HG02938 (cell line): ENCODE measurements at regions not wholly inside any gene's neighbourhood (a gene's known extent, or its start where the extent isn't known, plus 50 kb on each side); places are given as distances from the start of the nearest gene placed in this dataset.
"Not testable (repeated sequence)": the region's sequence is repeated elsewhere in the genome, so short reads cannot be mapped to it uniquely, and the experiment has no call there.

Source experiments
- ATAC-seq: cut with Tn5 transposase; IDR thresholded peaks from one replicate; pipeline ENCODE4 v1.9.1; 2021; ENCODE audit warnings: mild to moderate bottlenecking, moderate library complexity; ENCODE audit not compliant: unreplicated experiment

DNA sequence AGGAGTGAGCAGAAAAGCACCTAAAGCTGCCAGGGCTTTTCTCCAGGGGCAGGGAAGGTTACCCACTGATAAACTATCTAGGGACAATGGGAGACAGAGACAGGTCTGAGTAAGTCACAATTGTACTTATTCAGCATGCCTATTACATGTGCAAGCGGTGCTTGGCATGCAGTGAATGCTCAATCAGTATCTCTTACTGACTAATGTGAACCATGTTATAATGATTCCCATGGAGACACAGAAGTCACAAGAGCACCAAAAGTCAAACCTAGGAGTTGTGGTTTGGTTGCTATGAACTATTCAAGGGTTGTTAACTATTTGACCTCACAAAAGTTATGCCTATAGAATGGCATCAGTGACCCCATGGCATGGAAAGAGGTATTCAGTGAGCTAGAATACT lies 50.0 kb upstream of the RASGRP1 start:
- ATAC-seq = no peak

DNA sequence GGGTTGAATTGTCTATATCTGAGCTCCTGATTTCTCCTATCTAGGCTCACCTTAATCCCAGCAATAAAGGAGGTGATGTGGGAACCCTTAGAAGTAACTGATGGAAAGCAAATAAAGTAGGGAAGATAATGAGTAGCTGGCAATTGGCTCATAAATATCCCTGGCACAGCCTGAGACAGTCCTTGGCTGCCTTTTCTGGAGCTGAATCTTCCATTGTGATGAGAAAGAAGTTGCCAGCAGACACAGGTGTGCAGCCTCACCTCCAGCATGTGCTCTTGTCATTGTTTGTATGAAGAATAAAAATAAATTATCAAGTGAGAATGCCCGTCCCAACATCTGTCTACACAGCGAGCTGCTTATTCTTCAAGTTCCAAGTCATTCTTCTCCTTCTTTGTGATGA lies 53.2 kb upstream of the RASGRP1 start:
- no peak for ATAC-seq

DNA sequence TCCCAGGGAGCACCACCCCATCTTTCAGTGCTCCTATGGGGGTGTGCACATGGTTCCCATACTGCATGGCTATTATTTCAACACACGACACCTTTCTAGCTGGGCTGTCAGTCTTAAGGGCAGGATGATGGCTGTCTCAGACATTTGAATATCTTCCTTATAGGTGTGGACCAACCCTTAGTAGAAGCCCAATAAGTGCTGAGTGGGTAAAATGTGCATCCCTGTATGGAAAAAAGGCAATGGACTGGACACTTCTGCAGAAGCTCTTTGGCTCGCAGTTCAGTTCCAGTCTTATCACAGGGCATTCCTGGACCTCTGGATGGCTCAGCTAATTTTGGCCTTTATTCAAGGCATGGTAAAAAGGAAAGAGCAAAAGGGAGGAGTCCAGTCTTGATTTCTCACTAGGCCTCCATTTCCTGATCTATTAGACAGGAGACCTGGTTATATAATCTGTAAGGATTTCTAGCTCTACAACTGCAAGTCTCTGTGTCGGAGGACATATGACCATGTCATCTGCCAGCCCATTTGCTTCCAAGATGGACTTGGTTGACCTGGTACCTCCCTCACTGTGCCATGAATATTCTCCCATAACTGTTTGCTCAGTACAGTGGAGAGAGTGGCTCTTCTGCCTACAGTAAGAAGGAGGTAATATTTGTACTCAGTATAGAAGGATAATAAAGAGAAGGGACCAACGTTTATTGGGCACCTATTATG lies 53.8 kb upstream of the RASGRP1 start:
- no peak for ATAC-seq

DNA sequence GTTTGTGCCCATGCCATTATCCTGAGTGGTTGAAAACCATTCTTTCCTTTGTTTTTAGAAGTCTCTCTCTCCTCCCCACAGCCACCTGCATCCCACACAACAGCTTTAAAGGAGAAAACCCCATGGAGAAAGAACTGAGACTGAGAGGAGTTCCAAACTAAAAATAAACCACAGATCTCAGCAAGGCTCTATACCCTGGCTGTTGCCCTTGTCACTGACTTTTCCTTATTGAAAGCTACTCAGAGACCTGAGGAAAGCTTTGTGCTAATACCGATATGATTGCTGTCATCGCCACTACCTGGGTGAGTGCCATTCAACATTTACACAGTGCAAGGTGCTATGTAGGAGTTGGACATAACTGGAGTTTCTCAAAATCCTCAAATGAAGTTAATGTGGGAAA lies 55.5 kb upstream of the RASGRP1 start:
- no peak for ATAC-seq

DNA sequence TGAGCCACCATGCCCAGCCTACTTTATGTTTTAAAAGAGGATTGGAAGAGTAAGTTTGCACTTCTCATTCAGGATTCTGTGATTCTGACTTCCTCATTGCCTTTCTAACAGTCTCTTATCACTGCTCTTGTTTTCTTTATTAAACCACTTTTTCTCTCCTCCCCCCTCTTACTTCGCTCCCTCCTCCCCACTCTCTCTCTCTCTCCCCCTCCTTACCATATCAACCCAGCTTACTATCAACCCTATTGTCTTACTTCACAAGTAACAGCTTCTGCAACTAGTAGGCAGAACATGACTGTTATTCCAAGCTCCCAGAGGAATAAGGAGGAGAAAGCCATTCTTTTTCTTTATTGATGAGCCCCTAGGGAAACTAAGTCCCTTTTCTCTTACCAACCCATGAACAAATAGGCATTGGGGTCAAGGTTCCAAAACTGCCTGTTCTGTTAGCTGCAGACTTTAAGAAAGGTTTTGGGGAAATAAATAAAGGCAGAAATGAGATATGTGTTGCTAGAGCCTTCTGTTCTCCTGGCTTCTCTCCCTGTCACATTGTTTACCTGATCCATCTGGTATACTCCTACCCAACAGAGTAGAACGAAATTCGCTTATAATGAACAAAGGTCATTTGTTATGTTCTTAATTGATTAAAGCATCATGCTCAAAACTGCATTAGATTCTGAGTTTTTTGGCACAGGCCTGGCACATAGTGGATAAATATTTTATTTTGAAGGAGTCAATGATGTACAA lies 56.4 kb upstream of the RASGRP1 start:
- no peak for ATAC-seq

DNA sequence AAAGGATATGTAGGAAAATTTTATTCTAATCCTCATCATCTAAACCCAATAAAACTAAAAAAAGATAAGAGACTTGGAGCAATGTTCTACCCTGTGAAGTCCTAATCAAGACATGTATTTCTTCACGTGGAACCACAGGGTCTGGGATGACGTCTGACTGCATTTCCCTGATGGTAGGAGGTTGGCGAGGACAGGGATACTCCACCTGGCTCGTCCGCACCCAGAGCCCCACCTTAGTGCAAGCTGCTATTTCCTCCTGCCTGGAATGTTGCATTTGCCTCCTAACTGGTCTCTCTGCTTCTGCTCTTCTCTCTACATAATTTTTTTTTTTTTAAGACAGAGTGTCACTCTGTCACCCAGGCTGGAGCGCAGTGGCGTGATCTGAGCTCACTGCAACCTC lies 57.7 kb upstream of the RASGRP1 start:
- ATAC-seq = no peak

DNA sequence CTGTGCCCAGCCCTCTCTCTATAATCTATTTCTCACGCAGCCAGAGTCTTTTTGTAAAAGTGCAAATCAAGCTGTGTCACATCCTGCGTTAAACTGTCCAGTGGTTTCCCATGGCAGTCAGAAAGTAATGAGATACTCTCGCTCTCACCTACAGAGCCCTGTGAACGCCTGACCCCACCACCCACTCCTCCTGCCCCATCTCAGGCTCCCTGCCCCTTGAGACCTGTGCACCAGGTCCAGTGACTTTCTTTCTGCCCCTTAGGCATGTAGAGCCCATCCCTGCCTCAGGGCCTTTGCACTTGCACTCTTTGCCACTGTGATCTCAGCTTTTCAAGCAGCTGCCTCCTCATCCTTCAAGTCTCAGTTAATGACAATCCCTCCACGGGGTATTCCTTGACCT lies 58.3 kb upstream of the RASGRP1 start:
- no peak for ATAC-seq

DNA sequence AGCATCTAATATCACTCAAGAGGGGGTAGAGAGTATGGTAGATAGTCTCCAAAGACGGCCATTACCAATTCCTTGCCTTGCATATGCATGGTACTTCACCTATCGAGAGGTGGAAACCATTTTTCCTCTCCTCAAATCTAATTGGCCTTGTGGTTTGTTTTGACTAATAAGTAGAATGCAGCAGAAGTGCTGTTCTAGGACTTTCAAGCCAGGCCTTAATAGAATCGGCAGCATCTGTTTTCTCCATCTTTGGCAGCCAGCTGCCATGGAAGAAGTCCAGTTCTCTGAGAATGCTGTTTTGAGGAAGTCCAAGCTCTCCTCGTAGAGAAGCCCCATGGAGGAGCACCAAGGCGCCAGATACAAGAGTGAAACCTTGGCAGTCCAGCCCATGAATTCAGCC lies 59.1 kb upstream of the RASGRP1 start:
- ATAC-seq = no peak

DNA sequence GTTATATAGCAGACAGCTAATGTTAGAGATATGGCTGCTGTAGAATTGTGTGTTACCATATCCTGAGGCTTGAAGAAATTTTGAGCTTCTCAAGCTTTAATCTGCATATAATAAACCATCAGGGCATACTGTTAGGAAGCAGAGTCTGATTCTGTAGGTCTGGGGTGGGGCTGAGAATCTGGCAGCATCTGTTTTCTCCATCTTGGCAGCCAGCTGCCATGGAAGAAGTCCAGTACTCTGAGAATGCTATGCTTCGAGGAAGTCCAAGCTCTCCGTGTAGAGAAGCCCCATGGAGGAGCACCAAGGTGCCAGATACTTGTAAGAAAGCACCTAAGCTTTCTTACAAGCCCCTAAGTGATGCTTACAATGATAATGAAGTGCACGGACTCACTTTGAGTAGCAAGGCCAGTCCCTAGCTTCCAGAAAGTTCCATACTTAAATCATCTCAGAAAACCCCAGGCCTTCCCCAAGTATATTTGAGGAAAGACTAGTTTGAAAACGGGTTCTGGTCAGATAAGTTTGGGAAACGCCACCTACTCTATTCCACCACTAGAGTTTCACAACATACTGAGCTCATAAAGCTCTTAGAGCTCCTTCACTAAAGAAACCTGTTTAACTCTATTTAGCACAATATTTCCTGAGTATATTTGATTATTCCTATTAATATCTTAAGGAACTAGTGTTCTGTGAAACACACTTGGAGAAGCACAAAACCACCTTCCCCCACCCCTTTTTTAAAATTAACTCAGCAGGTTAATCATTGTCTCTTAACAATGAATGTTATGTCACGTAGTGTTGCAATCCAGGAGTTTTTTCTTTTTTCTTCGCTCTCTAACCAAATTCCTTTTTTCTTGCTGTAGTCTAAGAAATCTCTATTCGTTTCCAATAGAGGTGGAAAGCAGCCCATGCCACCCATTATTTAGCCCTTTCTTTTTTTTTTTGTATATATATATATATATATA lies 59.9 kb upstream of the RASGRP1 start:
- no peak for ATAC-seq

DNA sequence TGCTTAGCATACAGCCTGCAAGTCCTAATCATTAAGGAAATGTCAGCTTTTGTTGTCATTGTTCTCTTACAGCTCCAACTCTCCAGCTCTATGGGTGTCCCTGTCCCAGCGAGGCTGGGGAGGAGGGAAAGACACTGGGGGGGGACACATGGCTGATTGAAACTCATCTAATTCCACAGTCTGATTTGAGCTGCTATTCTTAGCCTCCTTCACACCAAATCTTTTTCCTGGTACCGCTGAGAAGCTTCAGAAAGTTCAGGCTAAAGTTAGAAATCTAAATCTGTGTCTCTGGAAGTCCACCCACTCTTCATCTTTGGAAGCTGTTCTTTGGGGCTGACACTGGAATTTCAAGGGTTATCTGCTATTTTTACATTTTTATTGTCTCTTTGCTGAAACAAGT lies 61.3 kb upstream of the RASGRP1 start:
- ATAC-seq = no peak

DNA sequence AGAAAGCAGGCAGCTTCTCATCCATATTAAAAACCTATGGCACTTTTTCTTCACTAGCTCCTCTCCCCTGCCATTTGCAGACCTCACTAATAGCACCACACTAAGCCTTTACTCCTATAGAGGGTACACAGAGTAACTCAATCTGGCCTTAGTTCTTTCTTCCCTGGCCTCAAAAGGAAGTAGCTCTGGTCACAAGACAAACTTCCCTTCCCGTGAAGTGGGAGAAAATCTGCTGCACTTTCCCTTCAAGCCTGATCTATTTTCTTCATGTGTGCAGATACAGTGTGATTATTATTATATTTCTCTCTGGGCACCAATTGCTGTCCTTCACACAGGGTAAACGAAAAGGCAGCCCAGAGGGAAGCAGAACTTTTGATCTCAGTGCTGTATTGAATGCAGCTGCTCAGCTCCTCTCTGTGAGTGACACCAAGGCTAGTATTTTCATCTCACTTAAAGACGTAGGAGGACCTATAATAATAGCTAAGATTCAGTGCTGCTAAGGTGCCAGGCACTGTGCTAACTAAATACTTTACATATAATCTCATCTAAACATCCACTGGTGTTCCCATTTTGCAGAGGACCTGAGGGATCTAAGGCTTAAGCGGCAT lies 61.9 kb upstream of the RASGRP1 start:
- ATAC-seq = no peak

DNA sequence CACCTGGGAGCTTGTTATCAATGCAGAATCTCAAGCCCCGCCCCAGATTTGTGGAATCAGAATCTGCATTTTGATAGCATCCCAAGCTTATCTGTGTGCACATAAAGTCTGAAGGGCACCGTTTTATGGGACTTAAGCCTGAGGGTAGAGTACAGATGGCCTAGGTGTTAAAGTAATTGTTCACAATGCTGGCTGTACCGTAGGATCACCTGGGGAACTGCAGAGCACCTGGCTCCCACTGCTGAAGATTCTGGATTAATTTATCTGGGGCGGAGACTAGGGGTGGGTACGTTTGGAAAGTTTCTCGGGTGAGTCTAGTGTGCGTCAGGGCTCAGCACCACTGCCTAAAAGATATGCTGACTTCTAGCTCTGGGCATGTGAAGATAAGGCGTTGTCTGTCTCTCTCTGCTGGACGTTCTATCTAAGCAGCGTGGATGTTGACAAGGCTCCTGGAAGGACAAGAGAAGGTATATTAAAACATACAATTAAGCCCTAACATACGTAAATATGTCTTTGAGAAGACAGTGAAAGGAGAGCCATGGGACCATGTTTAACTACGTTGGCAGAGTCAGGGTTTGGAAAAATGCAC lies 63.2 kb upstream of the RASGRP1 start:
- no peak for ATAC-seq

DNA sequence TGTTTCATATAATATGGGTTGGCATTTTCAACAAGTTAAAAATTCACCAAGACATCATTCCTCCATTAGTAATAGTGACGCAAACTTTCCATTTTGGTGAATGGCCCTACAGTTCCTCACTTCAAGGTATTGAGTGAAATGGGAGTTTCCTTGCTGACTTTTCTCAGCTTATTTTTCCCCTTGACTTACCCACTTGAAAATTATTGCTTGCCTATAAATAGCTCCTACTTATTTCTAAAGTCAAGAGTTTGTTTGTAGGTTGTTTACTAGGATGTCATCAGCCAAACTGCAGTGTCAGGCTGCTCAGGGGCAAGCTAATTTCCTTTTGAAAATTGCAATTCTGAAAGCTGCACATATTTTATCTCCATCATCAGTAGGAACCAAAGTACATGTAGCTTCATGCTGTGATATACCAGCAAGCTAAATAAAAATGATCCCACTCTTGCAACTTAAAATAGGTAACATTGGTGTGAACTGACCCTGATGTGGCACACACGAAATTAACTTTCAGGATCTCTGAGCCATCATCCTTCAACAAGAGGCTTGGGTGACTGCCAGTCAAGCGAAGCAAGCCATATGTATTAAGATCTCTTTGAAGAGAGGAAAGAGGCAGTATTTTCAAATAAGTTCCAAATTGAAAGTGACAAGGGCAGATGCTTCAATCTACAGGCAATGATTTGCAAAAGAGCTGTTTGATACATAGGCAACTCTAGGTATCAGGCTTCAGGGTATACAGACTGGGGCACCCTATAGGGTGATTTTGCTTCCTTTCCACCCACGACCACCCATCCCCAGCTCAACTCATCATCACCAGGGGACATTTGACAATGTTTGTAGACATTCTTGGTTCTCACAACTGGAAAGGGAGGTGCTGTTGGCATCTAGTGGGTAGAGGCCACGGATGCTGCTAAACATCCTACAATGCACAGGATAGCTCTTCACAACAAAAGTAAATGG lies 66.8 kb upstream of the RASGRP1 start:
- no peak for ATAC-seq

DNA sequence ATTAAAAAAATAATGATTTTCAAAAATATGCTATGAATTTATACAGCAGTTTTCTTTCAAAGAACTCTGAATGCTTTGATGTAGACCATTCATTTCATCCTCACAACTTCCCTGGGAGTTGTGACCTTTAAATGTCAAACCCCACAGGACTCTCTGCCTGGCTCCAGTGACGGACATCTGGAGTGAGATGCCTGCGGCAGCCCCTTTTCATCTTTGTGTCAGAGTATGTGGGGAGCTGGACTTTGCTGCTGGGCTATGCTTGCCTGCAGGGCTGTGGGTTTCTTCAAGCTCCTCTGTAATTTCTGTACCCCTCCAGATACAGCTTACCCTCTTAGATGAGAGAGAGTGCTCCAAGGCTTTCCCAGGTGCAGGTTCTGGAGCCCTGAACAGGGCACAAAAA lies 70.6 kb upstream of the RASGRP1 start:
- ATAC-seq = no peak

DNA sequence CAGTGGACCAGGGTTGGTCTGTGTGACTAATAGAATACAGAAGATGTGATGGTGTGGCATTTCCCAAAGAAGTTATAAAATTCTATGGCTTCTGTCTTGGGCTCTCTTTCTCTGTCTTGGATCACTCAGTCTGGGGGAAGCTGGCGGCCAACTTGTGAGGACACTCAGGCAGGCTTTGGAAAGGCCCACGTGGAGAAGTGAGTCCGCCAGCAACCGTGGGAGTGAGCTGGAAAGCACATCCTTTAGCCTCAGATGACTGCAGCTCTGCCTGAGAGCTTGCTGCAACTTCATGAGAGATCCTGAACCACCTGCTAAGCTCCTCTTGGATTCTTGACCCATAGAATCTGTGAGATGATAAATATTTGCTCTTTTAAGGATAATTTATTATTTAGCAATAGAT lies 72.0 kb upstream of the RASGRP1 start:
- ATAC-seq = no peak

DNA sequence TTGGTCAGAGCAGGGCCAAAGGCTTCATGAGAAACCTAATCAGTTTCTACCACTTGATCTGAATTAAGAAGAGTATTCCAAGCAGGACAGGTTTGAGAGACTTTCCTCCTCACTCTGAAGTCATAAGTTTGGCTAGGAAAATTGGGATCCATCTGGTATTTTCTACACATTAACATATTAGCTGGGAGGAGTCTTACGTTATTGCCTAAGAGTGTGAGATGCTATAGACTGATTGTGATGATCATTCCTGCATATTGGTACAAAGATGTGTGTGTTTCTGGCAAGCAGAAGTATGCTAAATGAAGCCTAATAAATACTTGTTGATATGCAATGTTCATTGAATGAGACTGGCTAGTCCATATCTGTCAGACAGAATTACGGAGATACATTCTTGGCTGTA lies 73.5 kb upstream of the RASGRP1 start:
- no peak for ATAC-seq

DNA sequence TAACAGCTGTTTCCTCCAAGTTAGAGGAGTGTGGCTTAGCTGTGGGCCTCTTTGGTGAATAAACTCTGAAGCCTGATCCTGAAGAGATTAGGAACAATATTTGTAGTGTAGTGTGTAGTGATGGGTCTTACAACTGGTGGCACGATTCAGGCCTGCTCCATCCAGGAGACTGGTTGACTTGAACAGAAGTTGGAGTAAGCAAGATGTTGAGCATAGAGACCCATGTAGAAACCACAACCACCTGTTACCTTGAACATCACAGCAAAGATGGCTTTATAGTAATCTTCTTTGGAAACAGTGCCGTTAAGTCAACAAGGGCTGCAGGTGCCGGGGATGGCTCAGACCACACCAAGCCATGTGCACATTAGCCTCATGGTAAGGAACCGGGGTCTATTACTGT lies 74.2 kb upstream of the RASGRP1 start:
- ATAC-seq = no peak

DNA sequence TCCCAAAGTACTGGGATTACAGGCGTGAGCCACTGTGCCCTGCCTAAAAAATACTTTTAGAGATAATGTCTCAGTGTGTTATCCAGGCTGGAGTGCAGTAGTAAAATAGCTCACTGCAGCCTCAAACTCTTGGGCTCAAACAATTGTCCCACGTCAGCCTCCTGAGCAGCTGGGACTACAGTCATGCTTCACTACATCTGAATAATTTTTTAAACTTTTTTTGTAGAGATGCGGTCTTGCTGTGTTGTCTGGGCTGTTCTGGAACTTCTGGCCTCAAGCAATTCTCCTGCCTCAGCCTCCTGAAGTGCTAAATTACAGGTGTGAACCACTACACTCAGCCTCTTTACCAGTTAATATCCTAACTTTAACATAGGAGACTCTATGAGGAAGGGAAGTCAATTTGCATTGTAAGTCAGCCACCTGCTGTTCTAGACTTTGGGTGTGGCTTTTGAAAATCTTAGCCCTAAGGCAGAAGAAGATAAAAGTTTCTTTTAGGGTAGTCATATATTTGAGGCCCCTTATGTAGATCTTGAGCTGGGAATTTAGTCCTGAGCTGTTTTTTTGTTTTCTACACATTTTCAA lies 78.2 kb upstream of the RASGRP1 start:
- ATAC-seq = no peak

DNA sequence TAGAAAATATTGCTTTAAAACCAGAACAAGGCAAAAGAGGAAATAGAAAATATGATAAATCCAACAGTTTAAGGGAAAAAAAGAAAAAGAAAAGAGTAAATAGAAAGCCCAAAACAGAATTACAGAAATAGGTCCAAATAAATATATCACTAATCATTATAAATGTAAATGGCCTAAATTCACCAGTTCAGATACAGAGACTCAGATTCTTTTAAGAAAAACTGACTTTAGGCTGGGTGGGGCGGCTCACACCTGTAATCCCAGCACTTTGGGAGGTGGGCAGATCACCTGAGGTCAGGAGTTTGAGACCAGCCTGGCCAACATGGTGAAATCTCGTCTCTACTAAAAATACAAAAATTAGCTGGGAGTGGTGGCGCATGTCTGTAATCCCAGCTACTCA lies 79.7 kb upstream of the RASGRP1 start:
- ATAC-seq = not testable (repeated sequence)
